ENCODE measurements at regions not wholly inside any gene's neighbourhood (a gene's known extent, or its start where the extent isn't known, plus 50 kb on each side); places are given as distances from the start of the nearest gene placed in this dataset.

DNA sequence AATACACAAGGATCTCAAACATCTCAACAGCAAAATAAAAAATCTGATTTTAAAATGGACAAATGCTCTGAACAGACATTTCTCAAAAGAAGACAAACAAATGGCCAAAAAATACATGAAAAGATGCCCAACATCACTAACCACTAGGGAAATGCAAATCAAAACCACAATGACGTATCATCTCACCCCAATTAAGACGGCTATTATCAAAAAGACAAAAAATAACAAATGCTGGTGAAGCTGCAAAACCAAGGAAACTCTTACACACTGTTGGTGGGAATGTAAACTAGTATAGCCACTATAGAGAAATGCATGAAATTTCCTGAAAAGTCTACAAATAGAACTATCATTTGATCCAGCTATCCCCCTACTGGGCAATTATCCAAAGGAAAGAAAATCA lies 145.0 kb downstream of the BTG1 start:
- no peak overlapping the region for H3K4me2 ChIP-seq (ENCODE audit: low read depth, low read length)
- H2AFZ ChIP-seq (ENCODE audit: low read length), result no peak overlapping the region
- H3K9me3 ChIP-seq (replicated peaks; ENCODE audit: insufficient read depth, low read length), result no peaks in the 10 kb centered on the region
- no peak overlapping the region for H3K27ac ChIP-seq (ENCODE audit: low read length)
- H3K79me2 ChIP-seq (ENCODE audit: low read length), result no peaks in the 10 kb centered on the region
- DNase-seq, result no peak
- H3K9ac ChIP-seq (ENCODE audit: low read length), result no peak overlapping the region
- H3K4me3 ChIP-seq (ENCODE audit: low read length), result no peak overlapping the region
- no peaks in the 10 kb centered on the region for H3K4me1 ChIP-seq (ENCODE audit: low read length)
- H3K9me2 ChIP-seq (replicated peaks; ENCODE audit: insufficient read depth, low read length), result no peaks in the 10 kb centered on the region
- TF ChIP-seq EZH2 (optimal IDR thresholded peaks at IDR 0.05; ENCODE audit: low read depth, low read length), result no peak
- H4K20me1 ChIP-seq (ENCODE audit: insufficient read depth, low read length), result no peaks in the 10 kb centered on the region
- no peaks in the 10 kb centered on the region for H3K36me3 ChIP-seq (replicated peaks; ENCODE audit: insufficient read depth, low read length)
- no peaks in the 10 kb centered on the region for H3K27me3 ChIP-seq (replicated peaks; ENCODE audit: insufficient read depth, low read length)
- H3F3A ChIP-seq (ENCODE audit: insufficient read depth, low read length), result no peaks in the 10 kb centered on the region

DNA sequence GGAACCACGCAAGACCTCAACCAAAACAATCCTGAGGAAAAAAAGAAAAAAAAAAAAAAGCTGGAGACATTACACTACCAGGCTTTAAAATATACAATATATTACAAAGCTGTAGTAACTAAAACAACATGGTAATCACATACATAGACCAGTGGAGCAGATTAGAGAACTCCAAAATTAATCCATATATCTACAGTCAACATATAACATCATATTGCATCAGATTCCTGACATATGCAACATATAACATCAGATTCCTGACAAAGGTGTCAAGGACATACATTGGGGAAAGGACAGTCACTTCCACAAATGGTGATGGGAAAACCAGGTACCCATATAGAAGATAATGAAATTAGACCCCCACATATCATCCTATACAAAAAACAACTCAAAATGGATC lies 145.8 kb downstream of the BTG1 start:
- TF ChIP-seq, protein P1, sequence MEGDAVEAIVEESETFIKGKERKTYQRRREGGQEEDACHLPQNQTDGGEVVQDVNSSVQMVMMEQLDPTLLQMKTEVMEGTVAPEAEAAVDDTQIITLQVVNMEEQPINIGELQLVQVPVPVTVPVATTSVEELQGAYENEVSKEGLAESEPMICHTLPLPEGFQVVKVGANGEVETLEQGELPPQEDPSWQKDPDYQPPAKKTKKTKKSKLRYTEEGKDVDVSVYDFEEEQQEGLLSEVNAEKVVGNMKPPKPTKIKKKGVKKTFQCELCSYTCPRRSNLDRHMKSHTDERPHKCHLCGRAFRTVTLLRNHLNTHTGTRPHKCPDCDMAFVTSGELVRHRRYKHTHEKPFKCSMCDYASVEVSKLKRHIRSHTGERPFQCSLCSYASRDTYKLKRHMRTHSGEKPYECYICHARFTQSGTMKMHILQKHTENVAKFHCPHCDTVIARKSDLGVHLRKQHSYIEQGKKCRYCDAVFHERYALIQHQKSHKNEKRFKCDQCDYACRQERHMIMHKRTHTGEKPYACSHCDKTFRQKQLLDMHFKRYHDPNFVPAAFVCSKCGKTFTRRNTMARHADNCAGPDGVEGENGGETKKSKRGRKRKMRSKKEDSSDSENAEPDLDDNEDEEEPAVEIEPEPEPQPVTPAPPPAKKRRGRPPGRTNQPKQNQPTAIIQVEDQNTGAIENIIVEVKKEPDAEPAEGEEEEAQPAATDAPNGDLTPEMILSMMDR (IDR thresholded peaks at IDR 0.05; ENCODE audit: low read length), result no peak
- TF ChIP-seq EZH2 (optimal IDR thresholded peaks at IDR 0.05; ENCODE audit: low read depth, low read length) (no peak), EZH2phosphoT487 (IDR thresholded peaks at IDR 0.05; ENCODE audit: low read length) (no peak)
- H3K9me2 ChIP-seq (replicated peaks; ENCODE audit: insufficient read depth, low read length), result no peaks in the 10 kb centered on the region
- no peaks in the 10 kb centered on the region for H3K27me3 ChIP-seq (replicated peaks; ENCODE audit: insufficient read depth, low read length)
- no peaks in the 10 kb centered on the region for H3K36me3 ChIP-seq (replicated peaks; ENCODE audit: insufficient read depth, low read length)
- H3K9me3 ChIP-seq (replicated peaks; ENCODE audit: insufficient read depth, low read length), result no peaks in the 10 kb centered on the region
- DNase-seq, result no peak
- no peaks in the 10 kb centered on the region for H4K20me1 ChIP-seq (ENCODE audit: insufficient read depth, low read length)
- no peak overlapping the region for H2AFZ ChIP-seq (ENCODE audit: low read length)
- no peaks in the 10 kb centered on the region for H3K4me1 ChIP-seq (ENCODE audit: low read length)
- H3K4me2 ChIP-seq (ENCODE audit: low read depth, low read length), result no peak overlapping the region
- H3K27ac ChIP-seq (ENCODE audit: low read length), result no peak overlapping the region
- H3K79me2 ChIP-seq (ENCODE audit: low read length), result no peaks in the 10 kb centered on the region
- H3K9ac ChIP-seq (ENCODE audit: low read length), result no peak overlapping the region
- H3F3A ChIP-seq (ENCODE audit: insufficient read depth, low read length), result no peaks in the 10 kb centered on the region
- no peak overlapping the region for H3K4me3 ChIP-seq (ENCODE audit: low read length)

DNA sequence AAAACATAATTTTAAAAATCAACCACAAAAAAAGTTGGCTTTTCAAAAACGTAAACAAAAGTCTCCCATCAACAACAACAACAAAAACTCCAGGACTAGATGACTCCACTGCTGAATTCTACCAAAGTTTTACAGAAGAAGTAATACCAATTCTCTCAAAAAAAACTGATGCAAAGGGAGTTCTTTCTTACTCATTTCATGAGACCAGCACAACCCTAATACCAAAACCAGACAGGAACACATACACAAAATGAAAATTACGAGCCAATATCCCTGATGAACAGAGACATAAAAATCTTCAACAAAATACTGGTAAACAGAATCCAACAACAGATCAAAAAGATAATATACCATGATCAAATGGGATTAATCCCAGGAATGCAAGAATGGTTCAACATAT lies 147.3 kb downstream of the BTG1 start:
- Histone ChIP-seq H3K27ac (ENCODE audit: low read length) (no peak overlapping the region), H3K9ac (ENCODE audit: low read length) (no peak overlapping the region), H3K36me3 (replicated peaks; ENCODE audit: insufficient read depth, low read length) (no peaks in the 10 kb centered on the region), H3K79me2 (ENCODE audit: low read length) (no peaks in the 10 kb centered on the region), H3K4me3 (ENCODE audit: low read length) (no peak overlapping the region), H3K9me3 (replicated peaks; ENCODE audit: insufficient read depth, low read length) (no peaks in the 10 kb centered on the region), H3F3A (ENCODE audit: insufficient read depth, low read length) (no peaks in the 10 kb centered on the region), H3K9me2 (replicated peaks; ENCODE audit: insufficient read depth, low read length) (no peaks in the 10 kb centered on the region), H2AFZ (ENCODE audit: low read length) (no peak overlapping the region), H3K4me2 (ENCODE audit: low read depth, low read length) (no peak overlapping the region), H3K27me3 (replicated peaks; ENCODE audit: insufficient read depth, low read length) (no peaks in the 10 kb centered on the region), H3K4me1 (ENCODE audit: low read length) (no peaks in the 10 kb centered on the region), H4K20me1 (ENCODE audit: insufficient read depth, low read length) (no peaks in the 10 kb centered on the region)
- TF ChIP-seq EZH2 (optimal IDR thresholded peaks at IDR 0.05; ENCODE audit: low read depth, low read length) (no peak), EZH2phosphoT487 (IDR thresholded peaks at IDR 0.05; ENCODE audit: low read length) (no peak)
- TF ChIP-seq, protein P1 (IDR thresholded peaks at IDR 0.05; ENCODE audit: low read length), result no peak
- no peak for DNase-seq

DNA sequence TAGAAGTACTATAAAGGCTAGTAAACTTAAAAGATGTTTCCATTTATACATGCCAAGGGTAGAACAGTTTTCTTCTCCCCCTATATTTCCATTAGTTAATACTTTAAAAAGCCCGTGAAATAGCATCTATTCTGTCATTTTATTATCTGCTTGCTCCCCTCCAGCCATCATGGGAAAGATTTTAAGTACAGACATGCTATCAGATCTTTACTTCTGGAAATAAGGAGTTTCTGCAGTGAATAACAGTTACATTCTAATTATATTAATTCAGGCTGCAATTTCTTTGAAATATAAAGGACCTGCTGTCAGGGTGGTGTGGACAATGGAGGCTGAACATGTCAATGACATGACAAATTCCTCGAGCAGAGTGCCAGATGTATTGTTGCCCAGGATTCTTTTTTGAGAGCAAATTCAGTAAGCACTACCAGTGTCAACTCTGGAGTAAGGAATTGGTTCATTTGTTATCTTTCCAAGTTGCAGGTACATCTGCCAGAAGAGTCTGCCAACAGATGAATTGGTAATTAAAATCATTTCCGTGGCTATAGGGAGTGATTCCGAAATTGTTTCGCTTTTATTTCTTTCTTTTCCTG lies 151.3 kb downstream of the BTG1 start:
- DNase-seq, result no peak
- no peaks in the 10 kb centered on the region for H3K4me1 ChIP-seq (ENCODE audit: low read length)
- no peak overlapping the region for H2AFZ ChIP-seq (ENCODE audit: low read length)
- no peaks in the 10 kb centered on the region for H3K9me3 ChIP-seq (replicated peaks; ENCODE audit: insufficient read depth, low read length)
- H3F3A ChIP-seq (ENCODE audit: insufficient read depth, low read length), result no peaks in the 10 kb centered on the region
- H3K79me2 ChIP-seq (ENCODE audit: low read length), result no peaks in the 10 kb centered on the region
- H3K36me3 ChIP-seq (replicated peaks; ENCODE audit: insufficient read depth, low read length), result no peaks in the 10 kb centered on the region
- no peak overlapping the region for H3K9ac ChIP-seq (ENCODE audit: low read length)
- H3K4me2 ChIP-seq (ENCODE audit: low read depth, low read length), result no peak overlapping the region
- H3K9me2 ChIP-seq (replicated peaks; ENCODE audit: insufficient read depth, low read length), result no peaks in the 10 kb centered on the region
- H3K4me3 ChIP-seq (ENCODE audit: low read length), result no peak overlapping the region
- H3K27ac ChIP-seq (ENCODE audit: low read length), result no peak overlapping the region
- H4K20me1 ChIP-seq (ENCODE audit: insufficient read depth, low read length), result no peaks in the 10 kb centered on the region
- TF ChIP-seq EZH2phosphoT487 (IDR thresholded peaks at IDR 0.05; ENCODE audit: low read length) (no peak), EZH2 (optimal IDR thresholded peaks at IDR 0.05; ENCODE audit: low read depth, low read length) (no peak)
- TF ChIP-seq, protein P1 (IDR thresholded peaks at IDR 0.05; ENCODE audit: low read length), result no peak
- H3K27me3 ChIP-seq (replicated peaks; ENCODE audit: insufficient read depth, low read length), result no peaks in the 10 kb centered on the region
